ENCODE measurements at regions not wholly inside any gene's neighbourhood (a gene's known extent, or its start where the extent isn't known, plus 50 kb on each side); places are given as distances from the start of the nearest gene placed in this dataset.

GRCh38 chr11:39205236-39205995, 2254.0 kb downstream of the LRRC4C start:
- TF ChIP-seq REST (IDR thresholded peaks at IDR 0.05; ENCODE audit: low read depth) (no peak), CTCF (IDR thresholded peaks at IDR 0.05 in 2 of 3, conservative IDR thresholded peaks at IDR 0.05 in 1 of 3; ENCODE audit: borderline replicate concordance in 1 of 3, insufficient read depth in 1 of 3, low read depth in 2 of 3, low read length in 2 of 3) (no peak), POLR2A (IDR thresholded peaks at IDR 0.05; ENCODE audit: borderline replicate concordance, extremely low read depth, insufficient read depth, insufficient read length) (no peak), EZH2 (IDR thresholded peaks at IDR 0.05) (no peak), ZNF274 (IDR thresholded peaks at IDR 0.05; ENCODE audit: low read depth, low read length) (no peak), YY1 (IDR thresholded peaks at IDR 0.05; ENCODE audit: extremely low read depth, insufficient replicate concordance, low read depth, low read length) (no peak)
